GM18508 (cell line): ENCODE measurements at regions not wholly inside any gene's neighbourhood (a gene's known extent, or its start where the extent isn't known, plus 50 kb on each side); places are given as distances from the start of the nearest gene placed in this dataset.
"Not testable (repeated sequence)": the region's sequence is repeated elsewhere in the genome, so short reads cannot be mapped to it uniquely, and the experiment has no call there.

ENCODE experiments used
- ATAC-seq: cut with Tn5 transposase; IDR thresholded peaks from one replicate; pipeline ENCODE4 v1.9.1; 2021; ENCODE audit warnings: moderate number of reproducible peaks; ENCODE audit not compliant: insufficient read depth, unreplicated experiment

DNA sequence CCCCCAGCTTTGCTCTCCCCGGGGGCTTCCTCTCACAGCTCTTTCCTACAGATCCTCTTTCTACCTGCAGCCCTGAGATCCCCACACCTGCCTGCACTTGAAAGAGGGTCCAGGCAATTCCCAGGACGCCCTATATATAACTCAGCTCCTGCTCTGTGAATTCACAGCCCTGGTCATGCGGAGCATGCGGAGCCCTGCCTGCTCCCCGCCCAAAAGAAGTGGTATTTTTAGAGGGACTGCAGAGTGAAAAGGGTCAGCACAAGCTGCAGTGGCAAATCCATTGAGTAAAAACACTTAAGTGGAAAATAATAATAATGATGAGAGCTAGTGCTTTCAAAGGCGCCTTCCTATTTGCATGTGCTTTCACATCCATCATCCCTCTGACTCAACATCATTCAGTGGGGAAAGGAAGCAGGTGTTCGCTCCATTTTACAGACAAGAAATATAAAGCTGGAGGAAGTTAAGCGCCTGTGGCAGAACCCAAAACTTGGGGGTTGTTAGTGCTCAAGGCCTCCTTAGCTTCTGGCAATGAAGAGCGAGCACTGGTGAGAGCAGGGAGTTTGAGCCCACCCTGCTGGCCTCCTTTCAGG, 76.3 kb upstream of the LIPC start:
- ATAC-seq = no peak

GRCh38 chr15:58355973-58356372, 75.8 kb upstream of the LIPC start:
- ATAC-seq = no peak

DNA sequence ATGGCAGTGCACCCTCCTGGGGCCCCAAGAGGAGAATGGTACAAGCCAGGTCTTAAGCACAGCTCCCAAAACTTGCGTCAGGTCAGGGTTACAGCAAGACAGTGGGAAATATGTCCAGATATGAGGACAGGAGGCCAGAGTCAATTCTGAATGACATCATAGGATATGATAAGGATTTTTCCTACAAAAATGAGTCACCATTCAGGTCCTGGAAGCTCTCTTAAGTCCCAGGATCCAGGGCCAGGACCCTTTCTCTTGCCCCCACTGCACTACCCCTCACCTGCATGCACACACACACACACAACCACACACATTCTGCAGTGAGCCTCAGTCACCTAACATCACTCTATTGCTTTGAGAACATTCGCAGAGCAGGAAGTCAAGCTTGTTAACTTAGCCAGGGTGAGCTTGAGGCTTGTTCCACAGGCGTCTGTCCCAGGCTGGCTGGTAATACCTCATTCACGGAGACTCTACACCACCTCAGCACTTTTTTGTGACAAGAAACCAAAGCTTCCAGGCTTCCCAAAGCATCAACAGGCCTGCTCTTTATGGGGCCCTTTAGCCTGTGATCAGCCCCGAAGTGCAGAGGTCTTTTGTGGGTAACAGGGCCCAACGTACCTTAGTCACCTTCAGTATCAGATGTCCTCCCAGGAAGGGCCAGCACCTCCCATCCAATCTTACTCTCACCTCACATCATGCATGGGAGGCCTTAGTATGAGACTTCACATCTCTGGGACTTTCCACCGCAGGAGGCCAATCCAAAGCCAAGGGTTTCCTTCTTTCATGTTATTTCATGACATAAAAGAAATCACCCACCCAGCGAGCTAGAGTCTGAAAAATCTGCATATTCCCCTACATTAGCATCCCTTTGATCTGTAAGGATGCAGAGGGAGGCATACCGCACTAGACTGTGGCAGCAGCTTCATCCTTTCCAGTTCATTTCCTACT, 74.0 kb upstream of the LIPC start:
- no peak for ATAC-seq

DNA sequence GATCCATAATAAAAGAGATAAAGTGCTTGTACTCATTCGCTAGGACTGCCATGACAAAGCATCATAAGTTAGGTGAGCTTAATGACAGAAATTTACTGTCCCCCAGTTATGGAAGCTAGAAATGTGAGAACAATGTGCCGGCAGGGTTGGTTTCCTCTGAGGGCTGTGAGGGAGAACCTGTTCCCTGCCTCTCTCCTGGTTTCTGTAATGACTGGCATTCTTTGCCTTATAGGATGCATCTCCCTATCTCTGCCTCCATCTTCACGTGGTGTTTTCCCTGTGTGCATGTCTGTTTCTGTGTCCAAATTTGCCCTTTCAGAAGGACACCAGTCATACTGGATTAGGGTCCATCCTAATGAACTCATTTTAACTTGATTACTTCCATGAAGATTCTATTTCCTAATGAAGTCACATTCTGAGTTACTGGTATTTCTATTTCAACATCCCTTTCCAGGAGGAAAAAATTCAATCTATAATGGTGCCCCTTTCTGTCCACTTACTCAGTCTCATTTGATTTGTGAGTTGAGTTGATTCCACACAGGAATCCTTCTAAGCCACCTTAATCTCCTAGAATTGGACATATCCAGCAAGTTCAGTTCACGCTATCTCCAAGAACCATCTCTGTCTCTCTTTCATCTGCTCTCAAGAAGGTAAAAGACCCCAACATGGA, 71.2 kb upstream of the LIPC start:
- ATAC-seq = no peak

GRCh38 chr15:58361273-58361759, 70.5 kb upstream of the LIPC start:
- no peak for ATAC-seq

DNA sequence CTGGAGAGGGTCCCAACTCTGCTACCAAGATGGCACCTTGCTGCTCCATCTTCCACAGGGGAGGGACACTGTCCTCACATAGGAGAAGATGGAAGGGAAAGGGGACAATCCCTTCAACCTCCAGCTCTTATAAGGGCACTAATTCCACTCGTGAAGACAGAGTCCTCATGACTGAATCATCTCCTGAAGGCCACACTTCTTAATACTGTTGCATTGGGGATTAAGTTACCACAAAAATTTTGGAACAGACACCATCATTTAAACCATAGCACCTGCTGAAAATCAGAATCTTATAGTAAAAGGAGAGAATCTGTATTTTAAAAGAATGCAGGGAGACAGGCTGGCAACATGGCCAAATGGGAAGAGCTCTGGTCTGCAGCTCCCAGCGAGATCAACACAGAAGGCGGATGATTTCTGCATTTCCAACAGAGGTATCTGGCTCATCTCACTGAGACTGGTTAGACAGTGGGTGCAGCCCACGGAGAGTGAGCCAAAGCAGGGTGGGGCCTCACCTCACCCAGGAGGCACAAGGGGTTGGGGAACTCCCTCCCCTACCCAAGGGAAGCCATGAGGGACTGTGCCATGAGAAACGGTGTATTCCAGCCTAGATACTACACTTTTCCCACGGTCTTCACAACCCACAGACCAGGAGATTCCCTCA, 69.4 kb upstream of the LIPC start:
- no peak for ATAC-seq

DNA sequence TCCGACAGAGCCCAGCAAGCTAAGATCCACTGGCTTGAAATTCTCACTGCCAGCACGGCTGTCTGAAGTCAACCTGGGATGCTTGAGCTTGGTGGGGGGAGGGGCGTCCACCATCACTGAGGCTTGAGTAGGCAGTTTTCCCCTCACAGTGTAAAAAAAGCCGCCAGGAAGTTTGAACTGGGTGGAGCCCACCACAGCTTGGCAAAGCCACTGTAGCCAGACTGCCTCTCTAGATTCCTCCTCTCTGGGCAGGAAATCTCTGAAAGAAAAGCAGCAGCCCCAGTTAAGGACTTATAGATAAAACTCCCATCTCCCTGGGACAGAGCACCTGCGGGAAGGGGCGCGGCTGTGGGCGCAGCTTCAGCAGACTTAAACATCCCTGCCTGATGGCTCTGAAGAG, 68.7 kb upstream of the LIPC start:
- ATAC-seq = not testable (repeated sequence)

GRCh38 chr15:58363673-58364072, 68.1 kb upstream of the LIPC start:
- ATAC-seq = not testable (repeated sequence)

- not testable (repeated sequence) for ATAC-seq
Observed at GRCh38 chr15:58365098-58365497, 66.7 kb upstream of the LIPC start.

DNA sequence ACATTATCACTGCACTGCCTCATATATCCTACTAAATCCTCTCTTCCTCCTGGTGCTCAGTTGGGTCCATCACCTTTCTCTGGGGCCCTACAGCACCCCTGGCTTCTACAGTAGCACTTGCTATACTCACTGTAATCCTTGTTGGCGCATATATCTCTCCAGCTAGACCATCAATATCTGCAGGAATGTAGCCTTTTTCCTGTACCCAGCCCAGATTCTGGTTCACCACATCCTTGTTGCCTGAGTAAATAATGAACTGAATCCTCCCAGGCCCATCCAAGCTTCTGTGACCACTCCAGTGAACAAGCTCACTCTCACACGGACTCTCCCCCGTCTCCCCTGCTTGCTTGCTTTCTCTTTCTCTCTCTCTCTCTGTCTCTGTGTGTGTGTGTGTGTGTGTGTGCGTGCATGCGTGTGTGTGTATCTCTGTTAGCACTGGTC, 62.5 kb upstream of the LIPC start:
- ATAC-seq = no peak

- no peak for ATAC-seq
Observed at GRCh38 chr15:58369956-58370355, 61.8 kb upstream of the LIPC start.

- no peak for ATAC-seq
Observed at GRCh38 chr15:58374147-58374546, 57.6 kb upstream of the LIPC start.

DNA sequence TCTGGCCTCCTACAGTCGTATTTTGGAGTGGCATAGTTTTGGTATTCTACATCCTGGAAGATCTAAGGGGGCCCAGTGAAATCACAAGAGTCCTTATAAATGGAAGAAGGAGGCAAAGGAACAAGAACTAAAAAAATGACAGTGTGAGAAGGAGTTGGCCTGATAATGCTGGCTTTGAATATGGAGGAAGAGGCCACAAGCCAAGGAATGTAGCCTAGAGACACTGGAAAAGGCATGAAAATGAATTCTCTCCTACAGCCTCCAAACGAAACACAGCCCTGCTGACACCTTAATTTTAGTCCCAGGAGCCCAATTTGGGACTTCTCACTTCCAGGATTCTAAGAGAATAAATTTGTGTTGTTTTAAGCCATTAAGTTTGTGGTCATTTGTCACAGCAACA, 54.6 kb upstream of the LIPC start:
- no peak for ATAC-seq

GRCh38 chr15:58378241-58379085, 53.3 kb upstream of the LIPC start:
- no peak for ATAC-seq

GRCh38 chr15:58379454-58379853, 52.3 kb upstream of the LIPC start:
- not testable (repeated sequence) for ATAC-seq

- no peak for ATAC-seq
Observed at GRCh38 chr15:58380280-58380945, 51.4 kb upstream of the LIPC start.

GRCh38 chr15:58381697-58382096, 50.1 kb upstream of the LIPC start:
- no peak for ATAC-seq
